ENCODE measurements at regions not wholly inside any gene's neighbourhood (a gene's known extent, or its start where the extent isn't known, plus 50 kb on each side); places are given as distances from the start of the nearest gene placed in this dataset.

GRCh38 chr9:109893241-109893640 lies 113.2 kb downstream of the PALM2AKAP2 start:
- H3K27me3 ChIP-seq (ENCODE audit: control insufficient read depth, insufficient read depth, low read length), result no peaks in the 10 kb centered on the region
- no peak overlapping the region for H3K27ac ChIP-seq
- H3K9ac ChIP-seq, result no peak overlapping the region
- no peak for TF ChIP-seq CTCF (IDR thresholded peaks at IDR 0.05)
- H2AFZ ChIP-seq, result no peak overlapping the region
- no peak overlapping the region for H3K4me2 ChIP-seq (ENCODE audit: low read length)
- no peaks in the 10 kb centered on the region for H3K4me1 ChIP-seq
- H3K9me3 ChIP-seq (ENCODE audit: control insufficient read depth, low read length), result no peaks in the 10 kb centered on the region
- no peaks in the 10 kb centered on the region for H3K79me2 ChIP-seq
- no peak overlapping the region for H3K4me3 ChIP-seq (ENCODE audit: low read depth, low read length)
- H3K36me3 ChIP-seq (ENCODE audit: control insufficient read depth, insufficient read depth, low read length), result no peaks in the 10 kb centered on the region

DNA sequence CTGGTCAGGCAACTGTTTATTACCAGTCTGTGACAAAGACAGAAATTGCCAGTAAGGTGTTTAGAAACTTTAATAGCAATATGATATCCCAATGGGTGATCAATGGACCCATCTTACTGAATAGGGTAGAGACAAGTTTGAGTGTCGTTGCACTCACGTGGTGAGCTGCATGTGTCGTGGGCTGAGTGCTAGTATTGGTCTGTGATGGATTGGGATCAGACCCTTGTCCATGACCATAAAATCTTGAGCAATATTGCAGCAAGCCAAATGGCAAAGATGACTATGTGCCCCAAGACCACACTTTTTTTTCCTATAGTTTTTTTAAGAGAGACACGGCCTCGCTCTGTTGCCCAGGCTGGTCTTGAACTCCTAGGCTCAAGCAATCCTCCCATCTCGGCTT lies 114.5 kb downstream of the PALM2AKAP2 start:
- Histone ChIP-seq H3K4me1 (no peaks in the 10 kb centered on the region), H3K4me2 (ENCODE audit: low read length) (no peak overlapping the region), H3K27ac (no peak overlapping the region), H3K4me3 (ENCODE audit: low read depth, low read length) (no peak overlapping the region), H3K9ac (no peak overlapping the region), H3K79me2 (no peaks in the 10 kb centered on the region), H3K9me3 (ENCODE audit: control insufficient read depth, low read length) (no peaks in the 10 kb centered on the region), H3K36me3 (ENCODE audit: control insufficient read depth, insufficient read depth, low read length) (no peaks in the 10 kb centered on the region), H2AFZ (no peak overlapping the region), H3K27me3 (ENCODE audit: control insufficient read depth, insufficient read depth, low read length) (no peaks in the 10 kb centered on the region)
- no peak for TF ChIP-seq CTCF (IDR thresholded peaks at IDR 0.05)

DNA sequence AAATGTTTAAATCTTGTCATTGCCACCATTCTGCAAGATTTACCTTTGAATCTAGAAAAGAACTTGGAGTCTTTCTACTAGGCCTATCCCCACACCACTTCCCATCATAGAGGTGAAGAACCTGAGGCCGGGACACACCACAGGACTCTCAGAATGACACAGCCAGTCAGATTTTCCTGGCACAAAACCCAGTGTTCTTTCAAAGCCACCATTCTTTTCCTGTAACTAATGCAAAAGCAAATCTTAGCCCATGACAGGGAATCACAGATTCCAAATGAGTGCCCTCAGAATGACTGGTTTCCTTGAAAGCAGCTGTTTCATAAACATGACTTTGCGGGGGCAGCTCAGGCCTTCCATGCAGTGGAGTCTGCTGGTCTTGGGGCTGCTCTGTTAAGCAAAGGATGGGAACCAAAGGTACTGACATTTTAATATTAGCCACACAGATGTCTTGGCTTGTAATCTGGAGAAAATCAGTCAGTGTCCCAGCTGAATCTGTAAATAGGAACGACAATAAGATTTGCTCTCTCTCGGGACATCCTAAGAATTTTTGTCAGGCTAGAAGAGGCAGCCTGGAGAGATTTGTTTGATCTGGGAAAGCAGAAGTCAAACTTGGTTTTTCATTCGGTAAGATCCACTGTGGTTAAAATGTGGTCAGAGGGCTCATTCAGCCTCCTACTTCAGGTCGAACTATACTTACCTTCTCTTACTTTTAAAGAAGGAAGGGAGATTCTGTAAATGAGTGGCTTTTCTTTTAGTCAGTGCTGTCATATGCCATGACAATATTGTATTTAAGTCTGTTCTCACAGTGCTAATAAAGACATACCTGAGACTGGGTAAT lies 115.1 kb downstream of the PALM2AKAP2 start:
- no peak overlapping the region for H3K4me2 ChIP-seq (ENCODE audit: low read length)
- no peak overlapping the region for H3K9ac ChIP-seq
- no peaks in the 10 kb centered on the region for H3K4me1 ChIP-seq
- no peaks in the 10 kb centered on the region for H3K27me3 ChIP-seq (ENCODE audit: control insufficient read depth, insufficient read depth, low read length)
- TF ChIP-seq CTCF (IDR thresholded peaks at IDR 0.05), result no peak
- H3K36me3 ChIP-seq (ENCODE audit: control insufficient read depth, insufficient read depth, low read length), result no peaks in the 10 kb centered on the region
- no peaks in the 10 kb centered on the region for H3K79me2 ChIP-seq
- H2AFZ ChIP-seq, result no peak overlapping the region
- H3K9me3 ChIP-seq (ENCODE audit: control insufficient read depth, low read length), result no peaks in the 10 kb centered on the region
- no peak overlapping the region for H3K27ac ChIP-seq
- no peak overlapping the region for H3K4me3 ChIP-seq (ENCODE audit: low read depth, low read length)

GRCh38 chr9:109901201-109901600 lies 121.2 kb downstream of the PALM2AKAP2 start:
- Histone ChIP-seq H3K79me2 (no peaks in the 10 kb centered on the region), H3K9me3 (ENCODE audit: control insufficient read depth, low read length) (no peaks in the 10 kb centered on the region), H2AFZ (no peak overlapping the region), H3K4me1 (no peaks in the 10 kb centered on the region), H3K4me3 (ENCODE audit: low read depth, low read length) (no peak overlapping the region), H3K9ac (no peak overlapping the region), H3K27me3 (ENCODE audit: control insufficient read depth, insufficient read depth, low read length) (no peaks in the 10 kb centered on the region), H3K27ac (no peak overlapping the region), H3K36me3 (ENCODE audit: control insufficient read depth, insufficient read depth, low read length) (no peaks in the 10 kb centered on the region), H3K4me2 (ENCODE audit: low read length) (no peak overlapping the region)
- no peak for TF ChIP-seq CTCF (IDR thresholded peaks at IDR 0.05)

Data from parathyroid adenoma (tissue), 2 donors.